ENCODE measurements at regions not wholly inside any gene's neighbourhood (a gene's known extent, or its start where the extent isn't known, plus 50 kb on each side); places are given as distances from the start of the nearest gene placed in this dataset.

DNA sequence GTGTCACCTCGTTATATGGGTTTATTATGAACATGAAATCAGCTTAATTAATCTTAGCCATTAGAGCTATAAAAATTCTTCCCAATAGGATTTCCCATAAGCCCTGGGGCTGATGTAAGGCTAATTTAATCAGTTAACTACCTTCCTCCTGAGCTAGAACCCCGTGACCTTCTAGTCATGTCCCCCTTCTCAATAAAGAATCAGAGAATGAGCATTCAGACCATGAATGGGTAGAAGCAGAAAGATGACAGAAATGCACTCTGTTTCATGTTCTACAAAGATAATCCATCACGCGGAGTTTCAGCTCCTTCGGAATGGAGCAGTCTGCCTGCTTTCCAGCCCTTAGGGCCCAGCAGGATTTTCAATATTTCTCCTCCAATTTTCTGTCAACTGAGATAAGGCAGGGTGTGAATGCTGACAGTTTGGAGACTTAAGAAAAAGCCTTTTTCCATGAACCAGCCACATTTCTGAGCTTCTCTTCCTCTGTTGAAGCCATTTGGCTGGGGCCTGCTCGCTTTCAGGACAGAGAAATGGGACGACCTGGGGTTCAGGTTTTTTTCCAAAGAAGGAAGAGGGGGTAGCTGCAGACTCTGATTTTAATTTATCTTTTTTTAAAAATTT, 211.0 kb downstream of the NEBL start:
- no peak overlapping the region for H2BK15ac ChIP-seq (ENCODE audit: low read length)
- H4K8ac ChIP-seq (ENCODE audit: extremely low read depth, insufficient read depth, low read length), result no peak overlapping the region
- POLR2A ChIA-PET (ENCODE audit: partially characterized antibody), result interaction anchor here (1.6 kb wide), 1 partner anchor 25 kb away, joined by 3 read pairs; no protein-coding TSS in a partner anchor
- CTCF ChIA-PET (ENCODE audit: partially characterized antibody), result interaction anchor here (1.4 kb wide), 1 partner anchor 7 kb away, joined by 4 read pairs; no protein-coding TSS in a partner anchor
- H3K23ac ChIP-seq (ENCODE audit: insufficient read length), result no peak overlapping the region
- no peaks in the 10 kb centered on the region for H3K27me3 ChIP-seq (replicated peaks in 1 of 4; ENCODE audit: control insufficient read depth in 3 of 4, extremely low read depth in 1 of 4, insufficient read depth in 3 of 4, low read length in 3 of 4)
- H3K79me1 ChIP-seq (ENCODE audit: low read depth, low read length), result no peaks in the 10 kb centered on the region
- FAIRE-seq, result no peak
- no peaks in the 10 kb centered on the region for H4K20me1 ChIP-seq (replicated peaks in 1 of 2; ENCODE audit: control insufficient read depth in 1 of 2, insufficient read depth in 2 of 2, low read length in 2 of 2)
- no peaks in the 10 kb centered on the region for H3K23me2 ChIP-seq (ENCODE audit: low read depth, low read length)
- no peak overlapping the region for H3K9ac ChIP-seq (replicated peaks in 1 of 4; ENCODE audit: extremely low read depth in 1 of 4, low read depth in 3 of 4, low read length in 3 of 4)
- H2AK5ac ChIP-seq (ENCODE audit: low read depth, low read length), result no peak overlapping the region
- H3K4me3 ChIP-seq (ENCODE audit: extremely low read depth in 1 of 4, insufficient read depth in 2 of 4, low read depth in 3 of 4, low read length in 4 of 4), result no peak overlapping the region
- H3K9me3 ChIP-seq (ENCODE audit: insufficient read depth in 2 of 2, low read depth in 1 of 2, low read length in 1 of 2), result no peaks in the 10 kb centered on the region
- no peak overlapping the region for H4K5ac ChIP-seq (ENCODE audit: insufficient read length, low read depth, low read length)
- H3K14ac ChIP-seq (ENCODE audit: insufficient read length), result no peak overlapping the region
- WGBS, 2 experiments (ENCODE audit: extremely low coverage in 1 of 2, insufficient coverage in 1 of 2, insufficient read length in 1 of 2, insufficient replicate concordance in 2 of 2, low coverage in 1 of 2, low lambda C conversion rate in 2 of 2, missing lambda C conversion rate in 1 of 2), result 97% methylated on average over 7 of the region's 7 CpGs; no CpG with 5 or more reads in 1 of the 2 experiments
- no peak overlapping the region for H3K56ac ChIP-seq (replicated peaks; ENCODE audit: insufficient read length, low read depth, low read length)
- H3K4ac ChIP-seq (replicated peaks; ENCODE audit: insufficient read length, low read depth, low read length), result no peak overlapping the region
- H4K91ac ChIP-seq (replicated peaks; ENCODE audit: insufficient read length, low read length), result no peak overlapping the region
- no peak for DNase-seq (ENCODE audit: low read depth in 1 of 2, low spot score in 2 of 2)
- no peaks in the 10 kb centered on the region; a peak in 1 of 7 replicates for H3K4me1 ChIP-seq (replicated peaks in 1 of 4; ENCODE audit: control insufficient read depth in 3 of 4, insufficient read depth in 4 of 4, low read length in 3 of 4)
- no peaks in the 10 kb centered on the region for H3K79me2 ChIP-seq (ENCODE audit: control insufficient read depth in 1 of 2, insufficient read depth in 2 of 2, low read length in 2 of 2)
- no peak overlapping the region for H3K4me2 ChIP-seq (ENCODE audit: insufficient read depth in 1 of 2, low read depth in 2 of 2, low read length in 2 of 2)
- H2BK5ac ChIP-seq (ENCODE audit: low read depth, low read length), result no peak overlapping the region
- no peak overlapping the region for H2BK12ac ChIP-seq (ENCODE audit: low read depth, low read length)
- no peak overlapping the region for H3K18ac ChIP-seq (ENCODE audit: extremely low read depth, low read length)
- no peak overlapping the region for H2BK120ac ChIP-seq (replicated peaks; ENCODE audit: low read depth, low read length)
- H3K27ac ChIP-seq (ENCODE audit: low read depth, low read length), result no peak overlapping the region
- H2AFZ ChIP-seq (ENCODE audit: low read length), result no peak overlapping the region
- H3K36me3 ChIP-seq (ENCODE audit: control insufficient read depth in 2 of 4, insufficient read depth in 4 of 4, low read length in 3 of 4), result no peaks in the 10 kb centered on the region; a peak in 1 of 8 replicates
- no peak overlapping the region; the same call in 1 of the 2 replicates for H2BK20ac ChIP-seq (ENCODE audit: low read length)
- TF ChIP-seq BRCA1 (IDR thresholded peaks at IDR 0.05; ENCODE audit: low read depth, low read length) (no peak), HDAC2 (IDR thresholded peaks at IDR 0.05; ENCODE audit: borderline replicate concordance in 1 of 2, low read depth in 2 of 2, low read length in 2 of 2) (no peak), ZNF274 (IDR thresholded peaks at IDR 0.05; ENCODE audit: borderline replicate concordance, extremely low read depth, low read length) (no peak), SIX5 (IDR thresholded peaks at IDR 0.05; ENCODE audit: low read depth, low read length) (no peak), EZH2 (IDR thresholded peaks at IDR 0.05; ENCODE audit: low read depth, low read length, severe bottlenecking) (no peak), RBBP5 (IDR thresholded peaks at IDR 0.05; ENCODE audit: borderline replicate concordance, low read depth, low read length) (no peak), MAFK (IDR thresholded peaks at IDR 0.05; ENCODE audit: low read depth, low read length) (no peak), CEBPB (IDR thresholded peaks at IDR 0.05; ENCODE audit: low read depth, low read length) (no peak), GABPA (IDR thresholded peaks at IDR 0.05; ENCODE audit: borderline replicate concordance, insufficient read depth, low read length) (no peak), TCF12 (IDR thresholded peaks at IDR 0.05; ENCODE audit: low read depth, low read length) (no peak)
- TF ChIP-seq, protein P1, sequence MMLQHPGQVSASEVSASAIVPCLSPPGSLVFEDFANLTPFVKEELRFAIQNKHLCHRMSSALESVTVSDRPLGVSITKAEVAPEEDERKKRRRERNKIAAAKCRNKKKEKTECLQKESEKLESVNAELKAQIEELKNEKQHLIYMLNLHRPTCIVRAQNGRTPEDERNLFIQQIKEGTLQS (IDR thresholded peaks at IDR 0.05; ENCODE audit: insufficient read depth, low read depth, low read length), result no peak
- TF ChIP-seq, protein P2, sequence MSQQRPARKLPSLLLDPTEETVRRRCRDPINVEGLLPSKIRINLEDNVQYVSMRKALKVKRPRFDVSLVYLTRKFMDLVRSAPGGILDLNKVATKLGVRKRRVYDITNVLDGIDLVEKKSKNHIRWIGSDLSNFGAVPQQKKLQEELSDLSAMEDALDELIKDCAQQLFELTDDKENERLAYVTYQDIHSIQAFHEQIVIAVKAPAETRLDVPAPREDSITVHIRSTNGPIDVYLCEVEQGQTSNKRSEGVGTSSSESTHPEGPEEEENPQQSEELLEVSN (IDR thresholded peaks at IDR 0.05), result no peak

Data from H1 (cell line).